HUES48 (cell line): ENCODE measurements at regions not wholly inside any gene's neighbourhood (a gene's known extent, or its start where the extent isn't known, plus 50 kb on each side); places are given as distances from the start of the nearest gene placed in this dataset.

Experiments used
- H3K27ac ChIP-seq: one replicate; pipeline ENCODE4 v1.7.0; 2013; ENCODE audit warnings: low read depth, low read length, inconsistent platforms
- H3K27me3 ChIP-seq: 2 replicates; pipeline ENCODE4 v1.6.1; 2013; ENCODE audit warnings: mild to moderate bottlenecking, low read length; ENCODE audit not compliant: control insufficient read depth, insufficient read depth
- H3K36me3 ChIP-seq: 2 replicates; pipeline ENCODE4 v1.6.1; 2013; ENCODE audit warnings: low read length; ENCODE audit not compliant: control insufficient read depth, insufficient read depth
- H3K4me1 ChIP-seq: 2 replicates; pipeline ENCODE4 v1.6.1; 2013; ENCODE audit warnings: mild to moderate bottlenecking, low read length; ENCODE audit not compliant: control insufficient read depth, insufficient read depth
- H3K4me3 ChIP-seq: 2 replicates; pipeline ENCODE4 v1.5.1; 2013; ENCODE audit warnings: mild to moderate bottlenecking, low read depth, low read length
- H3K9ac ChIP-seq: 2 replicates; pipeline ENCODE4 v1.6.1; 2013; ENCODE audit warnings: mild to moderate bottlenecking, low read depth, low read length, moderate library complexity
- H3K9me3 ChIP-seq: 2 replicates; pipeline ENCODE4 v1.6.1; 2013; ENCODE audit warnings: low read length; ENCODE audit not compliant: control insufficient read depth, insufficient read depth

- Histone ChIP-seq H3K27ac (no peak overlapping the region), H3K9ac (no peak overlapping the region), H3K9me3 (no peaks in the 10 kb centered on the region), H3K36me3 (no peaks in the 10 kb centered on the region), H3K27me3 (no peaks in the 10 kb centered on the region), H3K4me3 (no peak overlapping the region), H3K4me1 (no peaks in the 10 kb centered on the region)
These were observed 134.4 kb downstream of the MAD2L1 start for GRCh38 chr4:119932277-119932676.

- Histone ChIP-seq H3K27ac (no peak overlapping the region), H3K27me3 (no peaks in the 10 kb centered on the region), H3K9me3 (no peaks in the 10 kb centered on the region), H3K4me3 (no peak overlapping the region), H3K4me1 (no peaks in the 10 kb centered on the region), H3K9ac (no peak overlapping the region), H3K36me3 (no peaks in the 10 kb centered on the region)
These were observed 136.1 kb downstream of the MAD2L1 start for GRCh38 chr4:119930546-119930945.

GRCh38 chr4:119921830-119922229, 144.8 kb downstream of the MAD2L1 start:
- H3K4me1 ChIP-seq: no peaks in the 10 kb centered on the region

GRCh38 chr4:119906277-119906676, 160.4 kb downstream of the MAD2L1 start:
- Histone ChIP-seq H3K27ac (no peak overlapping the region), H3K4me1 (no peaks in the 10 kb centered on the region), H3K9ac (no peak overlapping the region), H3K36me3 (no peaks in the 10 kb centered on the region), H3K9me3 (0 out of 2 replicates have a peak, but pooled peaks cover 2% of the 10 kb centered on the region), H3K4me3 (no peak overlapping the region), H3K27me3 (no peaks in the 10 kb centered on the region)

More at GRCh38 chr4:119921830-119922229, 144.8 kb downstream of the MAD2L1 start:
- H3K4me3 ChIP-seq: no peak overlapping the region
- H3K9ac ChIP-seq: no peak overlapping the region
- no peaks in the 10 kb centered on the region for H3K27me3 ChIP-seq
- H3K27ac ChIP-seq: no peak overlapping the region
- H3K36me3 ChIP-seq: no peaks in the 10 kb centered on the region
- no peaks in the 10 kb centered on the region for H3K9me3 ChIP-seq

- Histone ChIP-seq H3K4me1 (no peaks in the 10 kb centered on the region), H3K36me3 (no peaks in the 10 kb centered on the region), H3K9me3 (no peaks in the 10 kb centered on the region), H3K27me3 (no peaks in the 10 kb centered on the region), H3K27ac (no peak overlapping the region), H3K4me3 (no peak overlapping the region), H3K9ac (no peak overlapping the region)
These were observed 168.4 kb downstream of the MAD2L1 start for GRCh38 chr4:119898211-119898610.

- Histone ChIP-seq H3K27ac (no peak overlapping the region), H3K9me3 (no peaks in the 10 kb centered on the region), H3K4me1 (no peaks in the 10 kb centered on the region), H3K36me3 (no peaks in the 10 kb centered on the region), H3K9ac (no peak overlapping the region), H3K4me3 (no peak overlapping the region), H3K27me3 (no peaks in the 10 kb centered on the region)
These were observed 169.4 kb downstream of the MAD2L1 start for GRCh38 chr4:119897260-119897659.

GRCh38 chr4:119894650-119895208, 171.9 kb downstream of the MAD2L1 start:
- no peak overlapping the region for H3K4me3 ChIP-seq
- H3K27me3 ChIP-seq: no peaks in the 10 kb centered on the region
- H3K9me3 ChIP-seq: no peaks in the 10 kb centered on the region
- H3K9ac ChIP-seq: no peak overlapping the region
- H3K36me3 ChIP-seq: no peaks in the 10 kb centered on the region
- no peaks in the 10 kb centered on the region for H3K4me1 ChIP-seq
- no peak overlapping the region for H3K27ac ChIP-seq

GRCh38 chr4:119873794-119874325, 192.8 kb downstream of the MAD2L1 start:
- Histone ChIP-seq H3K27ac (no peak overlapping the region), H3K9me3 (no peaks in the 10 kb centered on the region), H3K9ac (no peak overlapping the region), H3K4me3 (no peak overlapping the region), H3K4me1 (0 out of 2 replicates have a peak, but pooled peaks cover 5% of the 10 kb centered on the region), H3K36me3 (no peaks in the 10 kb centered on the region), H3K27me3 (no peaks in the 10 kb centered on the region)

- Histone ChIP-seq H3K9ac (no peak overlapping the region), H3K27ac (no peak overlapping the region), H3K27me3 (no peaks in the 10 kb centered on the region), H3K36me3 (no peaks in the 10 kb centered on the region), H3K4me1 (0 out of 2 replicates have a peak, but pooled peaks cover 5% of the 10 kb centered on the region), H3K9me3 (no peaks in the 10 kb centered on the region), H3K4me3 (no peak overlapping the region)
These were observed 193.5 kb downstream of the MAD2L1 start for GRCh38 chr4:119873132-119873531.

- H3K27ac ChIP-seq: no peak overlapping the region
- H3K4me1 ChIP-seq: 0 out of 2 replicates have a peak, but pooled peaks cover 5% of the 10 kb centered on the region
- no peaks in the 10 kb centered on the region for H3K27me3 ChIP-seq
- H3K4me3 ChIP-seq: no peak overlapping the region
- H3K9me3 ChIP-seq: no peaks in the 10 kb centered on the region
- no peaks in the 10 kb centered on the region for H3K36me3 ChIP-seq
- H3K9ac ChIP-seq: no peak overlapping the region
These were observed 194.2 kb downstream of the MAD2L1 start for GRCh38 chr4:119872371-119873016.

- no peak overlapping the region for H3K27ac ChIP-seq
- H3K36me3 ChIP-seq: no peaks in the 10 kb centered on the region
- H3K9ac ChIP-seq: no peak overlapping the region
- no peaks in the 10 kb centered on the region for H3K27me3 ChIP-seq
- H3K4me3 ChIP-seq: no peak overlapping the region
- H3K4me1 ChIP-seq: 0 out of 2 replicates have a peak, but pooled peaks cover 5% of the 10 kb centered on the region
- no peaks in the 10 kb centered on the region for H3K9me3 ChIP-seq
These were observed 195.8 kb downstream of the MAD2L1 start for GRCh38 chr4:119870856-119871255.
